IPS-NIHi7 (cell line): ENCODE measurements at regions not wholly inside any gene's neighbourhood (a gene's known extent, or its start where the extent isn't known, plus 50 kb on each side); places are given as distances from the start of the nearest gene placed in this dataset.
A peak's percentile ranks its signal among the peaks of the same experiment; 100 is the strongest.

Experiments used
- DNase-seq: peaks from one replicate; pipeline ENCODE4 v3.0.0; 2012; ENCODE audit warnings: mixed read lengths; ENCODE audit errors: extremely low spot score

- DNase-seq: no peak
These were observed 93.0 kb downstream of the IRX2 start for GRCh38 chr5:2658447-2658846.

GRCh38 chr5:2657151-2657550 lies 94.3 kb downstream of the IRX2 start:
- DNase-seq: no peak

- no peak for DNase-seq
These were observed 95.3 kb downstream of the IRX2 start for GRCh38 chr5:2656206-2656605.

- no peak for DNase-seq
These were observed 97.5 kb downstream of the IRX2 start for GRCh38 chr5:2653991-2654390.

GRCh38 chr5:2651116-2651515 lies 100.4 kb downstream of the IRX2 start:
- no peak for DNase-seq

- no peak for DNase-seq
These were observed 108.7 kb downstream of the IRX2 start for GRCh38 chr5:2642684-2643345.

- no peak for DNase-seq
These were observed 110.8 kb downstream of the IRX2 start for GRCh38 chr5:2640717-2641116.

- DNase-seq: no peak
These were observed 112.1 kb downstream of the IRX2 start for GRCh38 chr5:2639425-2639824.

GRCh38 chr5:2634399-2635176 lies 116.9 kb downstream of the IRX2 start:
- peak; percentile 27 for DNase-seq

- no peak for DNase-seq
These were observed 117.5 kb downstream of the IRX2 start for GRCh38 chr5:2633992-2634391.

- no peak for DNase-seq
These were observed 119.7 kb downstream of the IRX2 start for GRCh38 chr5:2631758-2632157.

GRCh38 chr5:2629045-2629444 lies 122.4 kb downstream of the IRX2 start:
- DNase-seq: no peak

GRCh38 chr5:2627867-2628266 lies 123.6 kb downstream of the IRX2 start:
- DNase-seq: no peak

- DNase-seq: no peak
These were observed 124.9 kb downstream of the IRX2 start for GRCh38 chr5:2626572-2626971.

GRCh38 chr5:2622866-2623265 lies 128.6 kb downstream of the IRX2 start:
- DNase-seq: no peak

- no peak for DNase-seq
These were observed 129.8 kb downstream of the IRX2 start for GRCh38 chr5:2621631-2622030.

- no peak for DNase-seq
These were observed 132.3 kb downstream of the IRX2 start for GRCh38 chr5:2619216-2619615.

- DNase-seq: no peak
These were observed 134.0 kb downstream of the IRX2 start for GRCh38 chr5:2617461-2617860.

GRCh38 chr5:2615917-2616316 lies 135.6 kb downstream of the IRX2 start:
- no peak for DNase-seq

- no peak for DNase-seq
These were observed 136.9 kb downstream of the IRX2 start for GRCh38 chr5:2614571-2614970.

- DNase-seq: no peak
These were observed 139.8 kb downstream of the IRX2 start for GRCh38 chr5:2611659-2612058.

- DNase-seq: no peak
These were observed 140.5 kb downstream of the IRX2 start for GRCh38 chr5:2610986-2611385.

- no peak for DNase-seq
These were observed 143.1 kb downstream of the IRX2 start for GRCh38 chr5:2608391-2608790.

GRCh38 chr5:2607598-2607997 lies 143.9 kb downstream of the IRX2 start:
- DNase-seq: no peak
